Peyer's patch (tissue), 4 donors: ENCODE measurements at regions not wholly inside any gene's neighbourhood (a gene's known extent, or its start where the extent isn't known, plus 50 kb on each side); places are given as distances from the start of the nearest gene placed in this dataset.

Source experiments
- POLR2A ChIP-seq, 2 donors: fragments of 450-650 bp; IDR thresholded peaks; one replicate each; pipeline ENCODE4 v1.5.1; 2017; ENCODE audit warnings: antibody characterized with exemption in 2 of 2, mild to moderate bottlenecking in 2 of 2, moderate library complexity in 2 of 2
- TF ChIP-seq, protein P1 (sequence below), 6 experiments: fragments of 450-650 bp in 4 of 6; fragments of 200-600 bp in 2 of 6; sonication (generic) in 1 of 6; IDR thresholded peaks; one replicate each; pipeline ENCODE4 v1.5.1; 2017 to 2019; ENCODE audit warnings: antibody characterized with exemption in 6 of 6, mild to moderate bottlenecking in 3 of 6, moderate library complexity in 1 of 6

DNA sequence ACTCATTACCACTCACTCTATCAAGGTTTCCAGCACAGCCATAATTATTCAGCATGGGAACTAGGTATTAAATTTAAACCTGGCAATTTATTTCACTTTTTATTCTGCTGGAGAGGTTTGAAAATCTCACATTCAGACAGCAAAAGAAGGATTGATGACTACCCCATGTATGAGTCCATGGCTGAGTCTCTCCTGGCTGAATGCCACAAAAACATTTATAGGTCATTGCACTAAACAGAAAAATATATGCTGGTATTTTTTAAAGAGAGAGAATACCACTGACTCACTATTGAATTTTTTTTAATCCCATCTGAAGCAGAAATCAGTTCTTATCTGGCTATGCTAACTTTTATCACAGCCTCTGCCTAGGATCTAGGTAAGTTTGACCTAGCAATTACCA, 336.3 kb downstream of the PPP1R3A start:
- TF ChIP-seq, protein P1, sequence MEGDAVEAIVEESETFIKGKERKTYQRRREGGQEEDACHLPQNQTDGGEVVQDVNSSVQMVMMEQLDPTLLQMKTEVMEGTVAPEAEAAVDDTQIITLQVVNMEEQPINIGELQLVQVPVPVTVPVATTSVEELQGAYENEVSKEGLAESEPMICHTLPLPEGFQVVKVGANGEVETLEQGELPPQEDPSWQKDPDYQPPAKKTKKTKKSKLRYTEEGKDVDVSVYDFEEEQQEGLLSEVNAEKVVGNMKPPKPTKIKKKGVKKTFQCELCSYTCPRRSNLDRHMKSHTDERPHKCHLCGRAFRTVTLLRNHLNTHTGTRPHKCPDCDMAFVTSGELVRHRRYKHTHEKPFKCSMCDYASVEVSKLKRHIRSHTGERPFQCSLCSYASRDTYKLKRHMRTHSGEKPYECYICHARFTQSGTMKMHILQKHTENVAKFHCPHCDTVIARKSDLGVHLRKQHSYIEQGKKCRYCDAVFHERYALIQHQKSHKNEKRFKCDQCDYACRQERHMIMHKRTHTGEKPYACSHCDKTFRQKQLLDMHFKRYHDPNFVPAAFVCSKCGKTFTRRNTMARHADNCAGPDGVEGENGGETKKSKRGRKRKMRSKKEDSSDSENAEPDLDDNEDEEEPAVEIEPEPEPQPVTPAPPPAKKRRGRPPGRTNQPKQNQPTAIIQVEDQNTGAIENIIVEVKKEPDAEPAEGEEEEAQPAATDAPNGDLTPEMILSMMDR (IDR thresholded peaks at IDR 0.05): no peak
- TF ChIP-seq POLR2A (IDR thresholded peaks at IDR 0.05): no peak
